K562 (cell line): ENCODE measurements at regions not wholly inside any gene's neighbourhood (a gene's known extent, or its start where the extent isn't known, plus 50 kb on each side); places are given as distances from the start of the nearest gene placed in this dataset.

Experiments used
- BRD9 ChIP-seq: fragments of 450-650 bp; IDR thresholded peaks from 2 replicates; pipeline ENCODE4 v1.6.1; 2018; ENCODE audit warnings: low read depth; ENCODE audit not compliant: partially characterized antibody
- C11orf30 ChIP-seq: fragments of 450-650 bp; IDR thresholded peaks from 2 replicates; pipeline ENCODE4 v1.6.1; 2016; ENCODE audit warnings: low read depth, mild to moderate bottlenecking
- CSDE1 ChIP-seq, 2 experiments: fragments of 450-650 bp; IDR thresholded peaks; 2 replicates each; pipeline ENCODE4 v1.6.1; 2016; ENCODE audit warnings: mild to moderate bottlenecking in 1 of 2
- EP300 ChIP-seq: IDR thresholded peaks from 2 replicates; pipeline ENCODE4 v1.6.1; 2012; ENCODE audit warnings: low read length, improper control_type of control experiment
- FOXM1 ChIP-seq, 2 experiments: fragments of 450-650 bp in 1 of 2; sonication (generic) in 1 of 2; formaldehyde crosslinking in 1 of 2; IDR thresholded peaks; 2 replicates each; pipeline versions ENCODE4 v1.6.1 to v1.9.0; 2017 to 2022; ENCODE audit warnings: low read depth in 2 of 2, mild to moderate bottlenecking in 2 of 2, missing genetic modification reagents in 1 of 2, moderate library complexity in 1 of 2
- MECOM ChIP-seq: fragments of 250-450 bp; sonication (Bioruptor Pico); IDR thresholded peaks from 2 replicates; pipeline ENCODE4 v1.8.0; 2022; ENCODE audit warnings: inconsistent platforms
- MIER1 ChIP-seq: fragments of 450-650 bp; IDR thresholded peaks from 2 replicates; pipeline ENCODE4 v1.6.1; 2016; ENCODE audit warnings: antibody characterized with exemption, mild to moderate bottlenecking, low read depth
- NCOA2 ChIP-seq, 2 experiments: fragments of 450-650 bp; IDR thresholded peaks; 2 replicates each; pipeline ENCODE4 v1.6.1; 2018; ENCODE audit warnings: mild to moderate bottlenecking in 2 of 2, moderate library complexity in 1 of 2; ENCODE audit not compliant: partially characterized antibody in 2 of 2
- NCOR1 ChIP-seq: fragments of 450-650 bp; IDR thresholded peaks from 2 replicates; pipeline ENCODE4 v1.6.1; 2016; ENCODE audit warnings: mild to moderate bottlenecking, moderate library complexity
- RBBP5 ChIP-seq: fragments of 200-600 bp; sonication (generic); IDR thresholded peaks from 2 replicates; pipeline ENCODE4 v1.6.1; 2012; ENCODE audit warnings: borderline replicate concordance, mild to moderate bottlenecking, low read length, control low read depth, inconsistent platforms; ENCODE audit not compliant: insufficient read depth, poor library complexity, severe bottlenecking
- RUNX1 ChIP-seq: sonication (generic); IDR thresholded peaks from 2 replicates; pipeline ENCODE4 v1.6.1; 2016; ENCODE audit warnings: antibody characterized with exemption, low read depth
- SMAD4 ChIP-seq: fragments of 250-450 bp; sonication (Bioruptor Pico); conservative IDR thresholded peaks from 2 replicates; pipeline ENCODE4 v1.8.0; 2021; ENCODE audit warnings: inconsistent platforms, mild to moderate bottlenecking, moderate library complexity
- SMARCA4 ChIP-seq: fragments of 450-650 bp; IDR thresholded peaks from 2 replicates; pipeline ENCODE4 v1.6.1; 2016
- SMARCB1 ChIP-seq: IDR thresholded peaks from 2 replicates; pipeline ENCODE4 v1.6.1; 2011; ENCODE audit warnings: improper control_type of control experiment, low read depth; ENCODE audit not compliant: insufficient read length
- TCF3 ChIP-seq: sonication (generic); formaldehyde crosslinking; IDR thresholded peaks from 2 replicates; pipeline ENCODE4 v1.4.0; 2020; ENCODE audit warnings: mild to moderate bottlenecking, missing genetic modification reagents
- ZNF197 ChIP-seq: fragments of 200-800 bp; sonication (Bioruptor generic); IDR thresholded peaks from 2 replicates; pipeline ENCODE4 v1.6.1; 2016; ENCODE audit warnings: low read depth, missing genetic modification characterization, missing compliant biosample characterization
- ZNF707 ChIP-seq: fragments of 250-450 bp; sonication (Bioruptor Pico); conservative IDR thresholded peaks from 2 replicates; pipeline ENCODE4 v1.8.0; 2022; ENCODE audit warnings: inconsistent platforms, mild to moderate bottlenecking, moderate library complexity
- ZNF77 ChIP-seq: fragments of 250-450 bp; sonication (Bioruptor Pico); IDR thresholded peaks from 2 replicates; pipeline ENCODE4 v1.5.0; 2020
- TF ChIP-seq, protein P1 (sequence below): sonication (generic); formaldehyde crosslinking; IDR thresholded peaks from 2 replicates; pipeline ENCODE4 v1.8.0; 2023; ENCODE audit warnings: missing genetic modification reagents, mild to moderate bottlenecking, borderline replicate concordance
- TF ChIP-seq, protein P2 (sequence below): fragments of 200-400 bp; formaldehyde crosslinking; IDR thresholded peaks from 2 replicates; pipeline ENCODE4 v1.6.1; 2017; ENCODE audit warnings: mild to moderate bottlenecking, low read depth, low read length, moderate library complexity
- TF ChIP-seq, protein P3 (sequence below): sonication (generic); formaldehyde crosslinking; IDR thresholded peaks from 2 replicates; pipeline ENCODE4 v1.8.0; 2022; ENCODE audit warnings: mild to moderate bottlenecking, missing genetic modification reagents, borderline replicate concordance

DNA sequence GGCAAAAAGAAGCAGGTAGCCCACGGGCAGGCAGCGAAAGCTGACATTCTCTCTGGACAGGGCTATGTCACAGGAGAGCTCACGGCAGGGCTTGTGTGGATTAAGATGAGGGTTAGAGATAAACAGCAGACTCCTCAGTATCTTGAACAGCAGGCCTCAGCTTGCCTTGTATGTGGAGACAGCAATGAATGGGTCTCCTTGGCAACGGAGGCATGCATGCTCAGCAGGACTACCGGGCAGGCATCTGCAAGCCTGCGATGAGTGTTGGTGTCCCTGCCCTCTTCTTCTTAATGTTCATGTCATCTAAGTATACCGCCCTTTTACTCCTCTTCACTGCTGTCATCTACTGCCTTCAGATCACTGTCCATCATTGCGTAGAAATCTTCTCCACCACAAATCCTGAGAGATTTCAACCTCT is 81.9 kb upstream of the C1GALT1 start (continued):
- TF ChIP-seq, protein P1, sequence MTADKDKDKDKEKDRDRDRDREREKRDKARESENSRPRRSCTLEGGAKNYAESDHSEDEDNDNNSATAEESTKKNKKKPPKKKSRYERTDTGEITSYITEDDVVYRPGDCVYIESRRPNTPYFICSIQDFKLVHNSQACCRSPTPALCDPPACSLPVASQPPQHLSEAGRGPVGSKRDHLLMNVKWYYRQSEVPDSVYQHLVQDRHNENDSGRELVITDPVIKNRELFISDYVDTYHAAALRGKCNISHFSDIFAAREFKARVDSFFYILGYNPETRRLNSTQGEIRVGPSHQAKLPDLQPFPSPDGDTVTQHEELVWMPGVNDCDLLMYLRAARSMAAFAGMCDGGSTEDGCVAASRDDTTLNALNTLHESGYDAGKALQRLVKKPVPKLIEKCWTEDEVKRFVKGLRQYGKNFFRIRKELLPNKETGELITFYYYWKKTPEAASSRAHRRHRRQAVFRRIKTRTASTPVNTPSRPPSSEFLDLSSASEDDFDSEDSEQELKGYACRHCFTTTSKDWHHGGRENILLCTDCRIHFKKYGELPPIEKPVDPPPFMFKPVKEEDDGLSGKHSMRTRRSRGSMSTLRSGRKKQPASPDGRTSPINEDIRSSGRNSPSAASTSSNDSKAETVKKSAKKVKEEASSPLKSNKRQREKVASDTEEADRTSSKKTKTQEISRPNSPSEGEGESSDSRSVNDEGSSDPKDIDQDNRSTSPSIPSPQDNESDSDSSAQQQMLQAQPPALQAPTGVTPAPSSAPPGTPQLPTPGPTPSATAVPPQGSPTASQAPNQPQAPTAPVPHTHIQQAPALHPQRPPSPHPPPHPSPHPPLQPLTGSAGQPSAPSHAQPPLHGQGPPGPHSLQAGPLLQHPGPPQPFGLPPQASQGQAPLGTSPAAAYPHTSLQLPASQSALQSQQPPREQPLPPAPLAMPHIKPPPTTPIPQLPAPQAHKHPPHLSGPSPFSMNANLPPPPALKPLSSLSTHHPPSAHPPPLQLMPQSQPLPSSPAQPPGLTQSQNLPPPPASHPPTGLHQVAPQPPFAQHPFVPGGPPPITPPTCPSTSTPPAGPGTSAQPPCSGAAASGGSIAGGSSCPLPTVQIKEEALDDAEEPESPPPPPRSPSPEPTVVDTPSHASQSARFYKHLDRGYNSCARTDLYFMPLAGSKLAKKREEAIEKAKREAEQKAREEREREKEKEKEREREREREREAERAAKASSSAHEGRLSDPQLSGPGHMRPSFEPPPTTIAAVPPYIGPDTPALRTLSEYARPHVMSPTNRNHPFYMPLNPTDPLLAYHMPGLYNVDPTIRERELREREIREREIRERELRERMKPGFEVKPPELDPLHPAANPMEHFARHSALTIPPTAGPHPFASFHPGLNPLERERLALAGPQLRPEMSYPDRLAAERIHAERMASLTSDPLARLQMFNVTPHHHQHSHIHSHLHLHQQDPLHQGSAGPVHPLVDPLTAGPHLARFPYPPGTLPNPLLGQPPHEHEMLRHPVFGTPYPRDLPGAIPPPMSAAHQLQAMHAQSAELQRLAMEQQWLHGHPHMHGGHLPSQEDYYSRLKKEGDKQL (CRISPR knock-in tag): no peak
- TF ChIP-seq FOXM1 (IDR thresholded peaks at IDR 0.05; ENCODE audit: low read depth): peak; percentile 57
- no peak for TF ChIP-seq FOXM1 (CRISPR knock-in tag; IDR thresholded peaks at IDR 0.05; ENCODE audit: low read depth)
- TF ChIP-seq RBBP5: peak; percentile 44
- peak; percentile 92 for TF ChIP-seq SMARCA4
- TF ChIP-seq ZNF197: no peak
- TF ChIP-seq ZNF707: no peak
- TF ChIP-seq NCOR1: peak; percentile 92
- TF ChIP-seq CSDE1 (IDR thresholded peaks at IDR 0.05): no peak
- peak; percentile 51; the same call in 1 of the 2 replicates for TF ChIP-seq C11orf30
- TF ChIP-seq MECOM: peak; percentile 90; the same call in 1 of the 2 replicates
- no peak for TF ChIP-seq BRD9
- TF ChIP-seq ZNF77 (CRISPR knock-in tag): no peak
- TF ChIP-seq, protein P2, sequence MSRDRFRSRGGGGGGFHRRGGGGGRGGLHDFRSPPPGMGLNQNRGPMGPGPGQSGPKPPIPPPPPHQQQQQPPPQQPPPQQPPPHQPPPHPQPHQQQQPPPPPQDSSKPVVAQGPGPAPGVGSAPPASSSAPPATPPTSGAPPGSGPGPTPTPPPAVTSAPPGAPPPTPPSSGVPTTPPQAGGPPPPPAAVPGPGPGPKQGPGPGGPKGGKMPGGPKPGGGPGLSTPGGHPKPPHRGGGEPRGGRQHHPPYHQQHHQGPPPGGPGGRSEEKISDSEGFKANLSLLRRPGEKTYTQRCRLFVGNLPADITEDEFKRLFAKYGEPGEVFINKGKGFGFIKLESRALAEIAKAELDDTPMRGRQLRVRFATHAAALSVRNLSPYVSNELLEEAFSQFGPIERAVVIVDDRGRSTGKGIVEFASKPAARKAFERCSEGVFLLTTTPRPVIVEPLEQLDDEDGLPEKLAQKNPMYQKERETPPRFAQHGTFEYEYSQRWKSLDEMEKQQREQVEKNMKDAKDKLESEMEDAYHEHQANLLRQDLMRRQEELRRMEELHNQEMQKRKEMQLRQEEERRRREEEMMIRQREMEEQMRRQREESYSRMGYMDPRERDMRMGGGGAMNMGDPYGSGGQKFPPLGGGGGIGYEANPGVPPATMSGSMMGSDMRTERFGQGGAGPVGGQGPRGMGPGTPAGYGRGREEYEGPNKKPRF: no peak
- TF ChIP-seq SMAD4 (CRISPR knock-in tag): peak; percentile 60; the same call in 1 of the 2 replicates
- no peak for TF ChIP-seq MIER1
- TF ChIP-seq RUNX1: no peak
- TF ChIP-seq NCOA2 (IDR thresholded peaks at IDR 0.05; ENCODE audit: partially characterized antibody in 2 of 2): no peak
- TF ChIP-seq, protein P3, sequence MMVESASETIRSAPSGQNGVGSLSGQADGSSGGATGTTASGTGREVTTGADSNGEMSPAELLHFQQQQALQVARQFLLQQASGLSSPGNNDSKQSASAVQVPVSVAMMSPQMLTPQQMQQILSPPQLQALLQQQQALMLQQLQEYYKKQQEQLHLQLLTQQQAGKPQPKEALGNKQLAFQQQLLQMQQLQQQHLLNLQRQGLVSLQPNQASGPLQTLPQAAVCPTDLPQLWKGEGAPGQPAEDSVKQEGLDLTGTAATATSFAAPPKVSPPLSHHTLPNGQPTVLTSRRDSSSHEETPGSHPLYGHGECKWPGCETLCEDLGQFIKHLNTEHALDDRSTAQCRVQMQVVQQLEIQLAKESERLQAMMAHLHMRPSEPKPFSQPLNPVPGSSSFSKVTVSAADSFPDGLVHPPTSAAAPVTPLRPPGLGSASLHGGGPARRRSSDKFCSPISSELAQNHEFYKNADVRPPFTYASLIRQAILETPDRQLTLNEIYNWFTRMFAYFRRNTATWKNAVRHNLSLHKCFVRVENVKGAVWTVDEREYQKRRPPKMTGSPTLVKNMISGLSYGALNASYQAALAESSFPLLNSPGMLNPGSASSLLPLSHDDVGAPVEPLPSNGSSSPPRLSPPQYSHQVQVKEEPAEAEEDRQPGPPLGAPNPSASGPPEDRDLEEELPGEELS (CRISPR knock-in tag): no peak
- peak; percentile 94 for TF ChIP-seq TCF3 (CRISPR knock-in tag)
- TF ChIP-seq SMARCB1: peak; percentile 84
- peak; percentile 90 for TF ChIP-seq EP300
